PC-9 (cell line): ENCODE measurements at regions not wholly inside any gene's neighbourhood (a gene's known extent, or its start where the extent isn't known, plus 50 kb on each side); places are given as distances from the start of the nearest gene placed in this dataset.

ENCODE experiments used
- BruUV-seq: library from RNA; stranded (reverse); fragments of 400-500 nt; replicated peaks from 2 replicates; lab custom pipeline; 2021; lab: Mats Ljungman, UMichigan
- CTCF ChIA-PET: fragments of 300-600 bp; sonication (Branson Sonifier 250); formaldehyde crosslinking; loops from one replicate; lab custom pipeline; 2022; ENCODE audit warnings: antibody characterized with exemption; lab: Charles Lee
- POLR2A ChIA-PET: fragments of 300-600 bp; sonication (Branson Sonifier 250); formaldehyde crosslinking; loops from one replicate; lab custom pipeline; 2022; ENCODE audit warnings: antibody characterized with exemption; ENCODE audit not compliant: unreplicated experiment; lab: Charles Lee
- DNase-seq, 2 experiments: peaks; one replicate each; pipeline versions ENCODE4 v3.0.0 to v3.0.0-alpha.2; 2015 to 2022; ENCODE audit warnings: mixed read lengths in 1 of 2
- H2AFZ ChIP-seq: fragments of 200-600 bp; sonication (generic); 2 replicates; pipeline ENCODE4 v1.8.1; 2017; ENCODE audit warnings: antibody characterized with exemption
- H3F3A ChIP-seq: fragments of 200-600 bp; sonication (generic); 2 replicates; pipeline ENCODE4 v1.8.1; 2017; ENCODE audit warnings: antibody characterized with exemption, mild to moderate bottlenecking, low read depth; ENCODE audit not compliant: insufficient read depth
- H3K27ac ChIP-seq: fragments of 200-600 bp; sonication (generic); 2 replicates; pipeline ENCODE4 v1.6.1; 2016; ENCODE audit warnings: mixed run types
- H3K27me3 ChIP-seq: fragments of 200-600 bp; sonication (generic); 2 replicates; pipeline ENCODE4 v1.6.1; 2016; ENCODE audit warnings: low read depth, mixed run types; ENCODE audit not compliant: insufficient read depth
- H3K36me3 ChIP-seq: fragments of 200-600 bp; sonication (generic); 2 replicates; pipeline ENCODE4 v1.6.1; 2016; ENCODE audit warnings: low read depth, mixed run types
- H3K4me1 ChIP-seq: fragments of 200-600 bp; sonication (generic); replicated peaks from 2 replicates; pipeline ENCODE4 v1.6.1; 2016; ENCODE audit warnings: mixed run types; ENCODE audit not compliant: insufficient read depth
- H3K4me2 ChIP-seq: fragments of 200-600 bp; sonication (generic); 2 replicates; pipeline ENCODE4 v1.6.1; 2017; ENCODE audit warnings: mixed run types
- H3K4me3 ChIP-seq: fragments of 200-600 bp; sonication (generic); 2 replicates; pipeline ENCODE4 v1.6.1; 2016; ENCODE audit warnings: mixed run types
- H3K79me2 ChIP-seq: fragments of 200-600 bp; sonication (generic); 2 replicates; pipeline ENCODE4 v1.6.1; 2017; ENCODE audit warnings: low read depth, mixed run types
- H3K9me2 ChIP-seq: fragments of 200-600 bp; sonication (generic); 2 replicates; pipeline ENCODE4 v1.8.1; 2017; ENCODE audit warnings: mild to moderate bottlenecking; ENCODE audit not compliant: insufficient read depth
- H3K9me3 ChIP-seq: fragments of 200-600 bp; sonication (generic); 2 replicates; pipeline ENCODE4 v1.8.1; 2016; ENCODE audit warnings: low read depth; ENCODE audit not compliant: insufficient read depth
- H4K20me1 ChIP-seq: fragments of 200-600 bp; sonication (generic); 2 replicates; pipeline ENCODE4 v1.8.1; 2017; ENCODE audit not compliant: insufficient read depth
- EZH2 ChIP-seq: fragments of 200-600 bp; sonication (generic); IDR thresholded peaks from 2 replicates; pipeline ENCODE4 v1.8.0; 2017; ENCODE audit warnings: antibody characterized with exemption, low read depth
- intact Hi-C: fragments of 100-400 bp; cut with micrococcal nuclease; formaldehyde crosslinking; loops from one replicate; pipeline ENCODE4 v1.10.0; 2022; ENCODE audit not compliant: unreplicated experiment
- TF ChIP-seq, protein P1 (sequence below): fragments of 200-600 bp; sonication (generic); conservative IDR thresholded peaks from 2 replicates; pipeline ENCODE4 v1.6.1; 2017; ENCODE audit warnings: mixed run types, antibody characterized with exemption, mild to moderate bottlenecking, moderate library complexity

- Histone ChIP-seq H4K20me1 (no peaks in the 10 kb centered on the region), H2AFZ (no peak overlapping the region), H3K9me2 (no peaks in the 10 kb centered on the region), H3K27ac (no peak overlapping the region), H3K79me2 (no peaks in the 10 kb centered on the region), H3K4me1 (no peaks in the 10 kb centered on the region), H3K27me3 (0 out of 2 replicates have a peak, but pooled peaks cover 6% of the 10 kb centered on the region), H3K4me2 (no peak overlapping the region), H3K36me3 (no peaks in the 10 kb centered on the region), H3K4me3 (no peak overlapping the region), H3K9me3 (no peaks in the 10 kb centered on the region), H3F3A (no peaks in the 10 kb centered on the region)
- TF ChIP-seq, protein P1, sequence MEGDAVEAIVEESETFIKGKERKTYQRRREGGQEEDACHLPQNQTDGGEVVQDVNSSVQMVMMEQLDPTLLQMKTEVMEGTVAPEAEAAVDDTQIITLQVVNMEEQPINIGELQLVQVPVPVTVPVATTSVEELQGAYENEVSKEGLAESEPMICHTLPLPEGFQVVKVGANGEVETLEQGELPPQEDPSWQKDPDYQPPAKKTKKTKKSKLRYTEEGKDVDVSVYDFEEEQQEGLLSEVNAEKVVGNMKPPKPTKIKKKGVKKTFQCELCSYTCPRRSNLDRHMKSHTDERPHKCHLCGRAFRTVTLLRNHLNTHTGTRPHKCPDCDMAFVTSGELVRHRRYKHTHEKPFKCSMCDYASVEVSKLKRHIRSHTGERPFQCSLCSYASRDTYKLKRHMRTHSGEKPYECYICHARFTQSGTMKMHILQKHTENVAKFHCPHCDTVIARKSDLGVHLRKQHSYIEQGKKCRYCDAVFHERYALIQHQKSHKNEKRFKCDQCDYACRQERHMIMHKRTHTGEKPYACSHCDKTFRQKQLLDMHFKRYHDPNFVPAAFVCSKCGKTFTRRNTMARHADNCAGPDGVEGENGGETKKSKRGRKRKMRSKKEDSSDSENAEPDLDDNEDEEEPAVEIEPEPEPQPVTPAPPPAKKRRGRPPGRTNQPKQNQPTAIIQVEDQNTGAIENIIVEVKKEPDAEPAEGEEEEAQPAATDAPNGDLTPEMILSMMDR, result no peak
- TF ChIP-seq EZH2, result no peak
- no TSS peak for BruUV-seq
- ChIA-PET POLR2A (no interaction called here), CTCF (no interaction called here)
- no peak for DNase-seq
- intact Hi-C loops, result no loop called here
Measured at GRCh38 chr2:48901015-48901343, 145.5 kb upstream of the LHCGR start.

DNA sequence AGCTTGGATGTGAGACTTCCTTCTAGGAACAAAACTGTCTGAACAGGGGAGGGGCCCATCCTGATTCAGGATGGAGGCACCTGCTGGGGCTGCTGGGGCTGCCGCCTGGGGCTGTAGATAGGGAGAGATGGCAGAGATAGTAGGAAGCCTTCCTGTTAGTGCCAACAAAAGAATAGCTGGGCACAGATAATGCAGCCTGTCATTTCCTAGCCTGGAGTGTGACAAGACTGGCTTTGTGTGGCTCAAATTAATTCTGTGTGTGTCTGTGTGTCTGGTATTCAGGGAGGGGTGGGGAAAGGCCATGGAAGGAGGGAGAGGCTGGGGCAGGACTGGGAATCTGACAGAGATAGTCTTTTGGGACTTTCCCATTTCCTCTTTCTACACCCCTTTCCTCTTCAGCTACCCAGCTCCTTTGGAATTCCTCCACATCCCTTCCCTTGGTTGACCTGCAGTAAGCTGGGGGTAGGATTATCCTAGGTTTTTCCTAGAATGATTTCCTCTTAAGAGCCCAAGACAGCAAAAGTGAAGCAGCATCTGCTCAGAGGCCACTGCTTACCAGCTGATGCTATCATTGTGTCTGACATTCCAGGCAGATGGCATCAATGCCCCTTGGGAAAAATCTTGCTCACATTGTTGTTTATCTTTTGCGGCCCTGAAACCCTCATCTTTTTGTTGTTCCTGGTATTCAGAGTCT, 144.9 kb upstream of the LHCGR start:
- CTCF ChIA-PET, result no interaction called here
- H3K36me3 ChIP-seq, result no peaks in the 10 kb centered on the region
- H3K4me2 ChIP-seq, result no peak overlapping the region
- no peaks in the 10 kb centered on the region for H3K79me2 ChIP-seq
- 0 out of 2 replicates have a peak, but pooled peaks cover 6% of the 10 kb centered on the region for H3K27me3 ChIP-seq
- no peaks in the 10 kb centered on the region for H3F3A ChIP-seq
- no peaks in the 10 kb centered on the region for H3K9me3 ChIP-seq
- no peak for DNase-seq
- H3K4me1 ChIP-seq, result no peaks in the 10 kb centered on the region
- no peaks in the 10 kb centered on the region for H3K9me2 ChIP-seq
- no peaks in the 10 kb centered on the region for H4K20me1 ChIP-seq
- H2AFZ ChIP-seq, result no peak overlapping the region
- intact Hi-C loops, result no loop called here
- no TSS peak for BruUV-seq
- no peak overlapping the region for H3K27ac ChIP-seq
- H3K4me3 ChIP-seq, result no peak overlapping the region
- no peak for TF ChIP-seq EZH2
- TF ChIP-seq, protein P1, result no peak
- POLR2A ChIA-PET, result no interaction called here

DNA sequence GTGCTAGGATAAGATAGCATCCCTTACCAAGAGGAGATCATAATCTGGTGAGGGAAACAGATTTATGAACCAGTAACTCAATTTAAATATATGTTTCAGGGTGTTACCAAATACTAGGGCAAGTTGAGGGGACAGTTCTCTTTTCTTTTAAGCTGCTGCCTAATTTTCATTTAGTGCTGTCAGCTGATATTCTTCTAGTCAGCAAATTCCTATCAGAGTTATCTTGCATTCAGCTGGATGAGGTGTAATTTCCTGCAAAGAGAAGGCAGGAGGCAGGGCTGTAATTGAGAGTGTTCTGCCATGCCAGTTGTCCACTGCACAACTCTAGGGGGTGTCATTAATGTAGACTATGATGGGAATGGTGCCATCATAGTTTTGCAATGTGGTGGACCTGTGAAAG, 141.3 kb upstream of the LHCGR start:
- no peaks in the 10 kb centered on the region for H3K79me2 ChIP-seq
- no peaks in the 10 kb centered on the region for H3K4me1 ChIP-seq
- H3K9me3 ChIP-seq, result no peaks in the 10 kb centered on the region
- no peaks in the 10 kb centered on the region for H3F3A ChIP-seq
- CTCF ChIA-PET, result no interaction called here
- H4K20me1 ChIP-seq, result no peaks in the 10 kb centered on the region
- POLR2A ChIA-PET, result no interaction called here
- no peaks in the 10 kb centered on the region for H3K36me3 ChIP-seq
- TF ChIP-seq EZH2, result no peak
- TF ChIP-seq, protein P1, result no peak
- no peak overlapping the region for H2AFZ ChIP-seq
- H3K4me2 ChIP-seq, result no peak overlapping the region
- no peak for DNase-seq
- intact Hi-C loops, result no loop called here
- no TSS peak for BruUV-seq
- no peaks in the 10 kb centered on the region for H3K9me2 ChIP-seq
- no peak overlapping the region for H3K4me3 ChIP-seq
- H3K27me3 ChIP-seq, result peaks cover 4% of the 10 kb centered on the region; the same call in 1 of the 2 replicates
- no peak overlapping the region for H3K27ac ChIP-seq
